Ovary (tissue), 3 donors: ENCODE measurements at regions not wholly inside any gene's neighbourhood (a gene's known extent, or its start where the extent isn't known, plus 50 kb on each side); places are given as distances from the start of the nearest gene placed in this dataset.

Experiments used
- CTCF ChIP-seq, 3 donors: fragments of 450-650 bp in 2 of 3; fragments of 200-600 bp in 1 of 3; IDR thresholded peaks; one replicate each; pipeline versions ENCODE4 v1.5.1 to v1.8.0; 2016 to 2022; ENCODE audit warnings: antibody characterized with exemption in 3 of 3, mild to moderate bottlenecking in 1 of 3
- EP300 ChIP-seq: sonication (generic); formaldehyde crosslinking; IDR thresholded peaks from one replicate; pipeline ENCODE4 v1.6.1; 2017; ENCODE audit warnings: antibody characterized with exemption
- POLR2A ChIP-seq: fragments of 450-650 bp; IDR thresholded peaks from one replicate; pipeline ENCODE4 v1.6.1; 2017; ENCODE audit warnings: antibody characterized with exemption, mild to moderate bottlenecking, moderate library complexity
- donor health status: DM: no; HTN: no; CAD: no.

GRCh38 chr5:124461941-124462340 lies 284.5 kb downstream of the ZNF608 start:
- no peak for TF ChIP-seq EP300
- TF ChIP-seq POLR2A = no peak
- no peak for TF ChIP-seq CTCF (IDR thresholded peaks at IDR 0.05)
